Left lung (tissue), 4 donors: ENCODE measurements at regions not wholly inside any gene's neighbourhood (a gene's known extent, or its start where the extent isn't known, plus 50 kb on each side); places are given as distances from the start of the nearest gene placed in this dataset.

Experiments
- ATAC-seq: fragments of 200-7000 bp; cut with Tn5 transposase; one replicate; pipeline ENCODE4 v1.9.1; 2020; ENCODE audit warnings: moderate library complexity
- DNase-seq, 4 donors: peaks; one replicate each; pipeline ENCODE4 v3.0.0-alpha.2; 2013 to 2020
- H3K27ac ChIP-seq, 2 donors: fragments of 200-600 bp; sonication (generic) in 1 of 2; one replicate each; pipeline versions ENCODE4 v1.5.0 to v1.8.0; 2020 to 2021
- H3K27me3 ChIP-seq, 2 donors: fragments of 200-600 bp; sonication (generic) in 1 of 2; one replicate each; pipeline versions ENCODE4 v1.5.0 to v1.8.0; 2020 to 2021
- H3K36me3 ChIP-seq, 2 donors: fragments of 200-600 bp; sonication (generic) in 1 of 2; one replicate each; pipeline versions ENCODE4 v1.5.0 to v1.8.0; 2020 to 2021
- H3K4me1 ChIP-seq, 2 donors: fragments of 200-600 bp; one replicate each; pipeline ENCODE4 v1.8.0; 2021
- H3K4me3 ChIP-seq, 2 donors: fragments of 200-600 bp; sonication (generic) in 1 of 2; one replicate each; pipeline versions ENCODE4 v1.5.0 to v1.8.0; 2020 to 2021; ENCODE audit warnings: mild to moderate bottlenecking in 1 of 2
- H3K9me3 ChIP-seq, 2 donors: fragments of 200-600 bp; sonication (generic) in 1 of 2; one replicate each; pipeline versions ENCODE4 v1.5.0 to v1.8.0; 2020 to 2021
- intact Hi-C, 2 donors: fragments of 100-400 bp; cut with DNase I; formaldehyde crosslinking; loops; one replicate each; pipeline versions ENCODE4 v1.11.2 to v1.14.2; 2022
- TF ChIP-seq, protein P1 (sequence below), 2 donors: fragments of 200-600 bp; sonication (generic) in 1 of 2; IDR thresholded peaks; one replicate each; pipeline versions ENCODE4 v1.5.0 to v1.8.0; 2021; ENCODE audit warnings: antibody characterized with exemption in 2 of 2
- donor health status: DM: no; HTN: yes; CAD: no.
- donor health status: DM: no; HTN: no; CAD: no.

DNA sequence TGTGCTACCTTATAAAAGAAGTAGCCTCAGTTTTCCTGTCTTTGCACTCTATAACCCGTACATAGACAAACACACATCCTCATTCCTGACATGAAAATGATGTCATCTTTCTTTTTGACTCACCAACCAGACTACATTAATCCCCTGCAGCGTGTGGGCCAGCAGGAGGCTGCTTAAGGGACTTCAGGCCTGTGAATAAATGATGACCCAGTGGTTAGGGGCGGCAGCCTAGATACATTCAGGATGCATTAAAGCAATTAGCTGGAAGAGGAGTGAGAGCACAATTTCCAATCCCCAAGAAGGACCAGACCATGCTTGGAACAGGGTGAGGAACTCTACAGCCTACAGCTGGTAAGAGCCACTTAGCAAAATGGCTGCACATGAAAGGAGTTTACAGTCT is 57.3 kb upstream of the KLF7 start:
- DNase-seq = no peak
- no peak for ATAC-seq
- Histone ChIP-seq H3K36me3 (no peaks in the 10 kb centered on the region), H3K4me3 (no peak overlapping the region), H3K9me3 (no peaks in the 10 kb centered on the region), H3K4me1 (peaks cover 6 to 34% of the 10 kb centered on the region in 2 donors), H3K27me3 (no peaks in the 10 kb centered on the region), H3K27ac (no peak overlapping the region)
- intact Hi-C loops = no loop called here
- TF ChIP-seq, protein P1, sequence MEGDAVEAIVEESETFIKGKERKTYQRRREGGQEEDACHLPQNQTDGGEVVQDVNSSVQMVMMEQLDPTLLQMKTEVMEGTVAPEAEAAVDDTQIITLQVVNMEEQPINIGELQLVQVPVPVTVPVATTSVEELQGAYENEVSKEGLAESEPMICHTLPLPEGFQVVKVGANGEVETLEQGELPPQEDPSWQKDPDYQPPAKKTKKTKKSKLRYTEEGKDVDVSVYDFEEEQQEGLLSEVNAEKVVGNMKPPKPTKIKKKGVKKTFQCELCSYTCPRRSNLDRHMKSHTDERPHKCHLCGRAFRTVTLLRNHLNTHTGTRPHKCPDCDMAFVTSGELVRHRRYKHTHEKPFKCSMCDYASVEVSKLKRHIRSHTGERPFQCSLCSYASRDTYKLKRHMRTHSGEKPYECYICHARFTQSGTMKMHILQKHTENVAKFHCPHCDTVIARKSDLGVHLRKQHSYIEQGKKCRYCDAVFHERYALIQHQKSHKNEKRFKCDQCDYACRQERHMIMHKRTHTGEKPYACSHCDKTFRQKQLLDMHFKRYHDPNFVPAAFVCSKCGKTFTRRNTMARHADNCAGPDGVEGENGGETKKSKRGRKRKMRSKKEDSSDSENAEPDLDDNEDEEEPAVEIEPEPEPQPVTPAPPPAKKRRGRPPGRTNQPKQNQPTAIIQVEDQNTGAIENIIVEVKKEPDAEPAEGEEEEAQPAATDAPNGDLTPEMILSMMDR (IDR thresholded peaks at IDR 0.05) = no peak

DNA sequence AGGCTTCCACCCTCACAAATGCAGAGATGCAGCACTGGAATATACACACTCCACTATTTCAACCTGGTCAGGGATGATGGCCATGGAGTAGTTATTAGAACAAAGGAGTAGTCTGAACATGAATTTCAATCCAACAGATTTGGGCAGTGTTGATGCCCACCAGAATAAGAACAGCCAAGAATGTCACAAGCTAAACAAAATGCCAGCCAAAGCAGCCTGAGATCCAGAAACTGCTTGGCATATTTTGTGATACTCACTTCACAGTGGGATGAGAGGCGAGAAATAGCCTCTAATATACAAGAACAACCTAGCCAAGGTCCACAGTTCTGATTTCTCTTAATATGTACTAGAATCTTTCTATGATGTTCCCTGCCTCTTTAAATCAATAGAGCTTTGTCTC is 58.6 kb upstream of the KLF7 start:
- TF ChIP-seq, protein P1 (IDR thresholded peaks at IDR 0.05) = no peak
- Histone ChIP-seq H3K27ac (no peak overlapping the region), H3K4me1 (peaks cover 6 to 38% of the 10 kb centered on the region in 2 donors), H3K27me3 (no peaks in the 10 kb centered on the region), H3K36me3 (no peaks in the 10 kb centered on the region), H3K4me3 (no peak overlapping the region), H3K9me3 (no peaks in the 10 kb centered on the region)
- intact Hi-C loops = no loop called here
- ATAC-seq = no peak
- DNase-seq = no peak

DNA sequence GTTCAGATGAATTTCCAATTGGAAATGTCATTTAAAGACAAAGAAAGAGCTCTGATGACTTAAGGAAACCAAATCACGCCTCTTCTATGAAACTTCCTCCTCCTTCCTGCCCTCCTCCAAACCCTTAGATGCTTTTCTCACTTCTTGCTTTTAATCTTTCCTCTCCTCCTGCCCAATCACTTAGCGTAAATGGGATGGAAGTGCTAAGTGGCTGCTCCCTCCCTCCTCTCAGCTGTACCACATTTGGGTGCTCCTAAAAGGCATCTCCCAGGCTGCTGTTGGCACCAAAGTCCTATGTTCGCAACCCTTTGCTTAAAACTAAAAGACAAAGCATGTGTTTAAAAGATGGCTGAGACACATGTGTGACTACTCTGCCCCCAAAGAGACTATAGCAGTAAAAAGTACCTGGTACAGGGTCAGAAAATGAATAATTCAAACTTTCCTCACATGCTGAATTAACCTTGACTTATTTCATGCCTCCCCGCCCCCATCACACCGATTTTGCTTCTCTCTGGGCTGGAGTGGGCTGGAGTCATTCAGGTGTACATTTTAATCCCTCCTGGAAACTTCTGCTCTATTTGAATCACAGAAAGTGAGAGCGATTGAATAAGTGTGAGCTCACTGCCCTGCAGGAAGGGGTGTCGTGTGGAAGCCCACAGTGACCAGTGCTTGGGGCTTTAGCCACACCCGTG is 59.2 kb upstream of the KLF7 start:
- no peak overlapping the region for H3K27ac ChIP-seq
- TF ChIP-seq, protein P1 (IDR thresholded peaks at IDR 0.05) = no peak
- no peak overlapping the region for H3K4me3 ChIP-seq
- intact Hi-C loops = no loop called here
- DNase-seq = no peak
- H3K4me1 ChIP-seq = peaks cover 6 to 43% of the 10 kb centered on the region in 2 donors
- H3K36me3 ChIP-seq = no peaks in the 10 kb centered on the region
- ATAC-seq = no peak
- H3K9me3 ChIP-seq = no peaks in the 10 kb centered on the region
- no peaks in the 10 kb centered on the region for H3K27me3 ChIP-seq

DNA sequence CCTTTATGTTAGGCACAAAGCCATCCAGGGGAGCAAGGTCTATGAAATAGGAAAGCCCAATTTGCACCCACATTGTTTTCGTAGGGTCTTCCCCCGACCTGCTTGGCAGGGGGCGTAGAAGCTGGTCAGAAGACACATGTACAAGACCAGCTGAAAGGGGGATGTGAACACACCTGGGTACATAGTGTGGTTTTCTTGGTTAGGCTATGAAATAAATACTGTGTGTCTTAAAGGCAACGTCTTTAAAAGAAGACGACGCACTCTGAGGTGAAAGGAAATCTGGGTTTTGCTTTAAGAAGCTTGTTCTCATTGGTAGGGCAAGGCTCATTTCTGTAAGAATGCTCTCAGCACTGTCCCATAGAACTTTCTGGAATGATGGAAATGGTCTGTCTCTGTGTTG is 60.0 kb upstream of the KLF7 start:
- DNase-seq = no peak
- ATAC-seq = no peak
- Histone ChIP-seq H3K27ac (peak overlapping the region in 1 of 2 donors; percentile 69), H3K4me1 (peaks cover 6 to 51% of the 10 kb centered on the region in 2 donors), H3K36me3 (no peaks in the 10 kb centered on the region), H3K4me3 (no peak overlapping the region), H3K27me3 (no peaks in the 10 kb centered on the region), H3K9me3 (no peaks in the 10 kb centered on the region)
- TF ChIP-seq, protein P1 (IDR thresholded peaks at IDR 0.05) = no peak
- intact Hi-C loops = no loop called here

DNA sequence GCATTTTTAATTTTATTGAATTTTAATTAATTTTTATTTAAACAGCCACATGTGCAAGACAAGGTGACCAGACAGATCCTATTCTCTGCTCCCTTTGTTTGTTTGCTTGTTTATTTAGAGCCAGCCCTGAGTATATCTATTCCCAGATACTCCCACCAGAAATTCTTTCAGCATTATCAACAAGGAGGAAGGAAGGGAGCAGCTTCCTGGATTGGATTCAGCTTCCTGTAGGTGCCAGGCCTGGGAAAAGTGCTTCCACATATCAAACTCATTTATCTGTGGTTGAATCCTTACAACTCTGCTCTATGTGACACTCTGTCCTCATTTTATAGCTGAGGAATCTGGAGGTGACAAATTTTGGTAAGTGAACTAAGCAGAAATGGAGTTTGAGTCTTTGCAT is 60.5 kb upstream of the KLF7 start:
- no peak for ATAC-seq
- TF ChIP-seq, protein P1 (IDR thresholded peaks at IDR 0.05) = no peak
- no peak for DNase-seq
- Histone ChIP-seq H3K27me3 (no peaks in the 10 kb centered on the region), H3K4me1 (peaks cover 6 to 56% of the 10 kb centered on the region in 2 donors), H3K36me3 (no peaks in the 10 kb centered on the region), H3K4me3 (no peak overlapping the region), H3K9me3 (no peaks in the 10 kb centered on the region), H3K27ac (peak overlapping the region in 1 of 2 donors; percentile 69)
- intact Hi-C loops = no loop called here
